HEK293T (cell line): ENCODE measurements at regions not wholly inside any gene's neighbourhood (a gene's known extent, or its start where the extent isn't known, plus 50 kb on each side); places are given as distances from the start of the nearest gene placed in this dataset.

Source experiments
- BHLHE40 ChIP-seq: fragments of 450-650 bp; IDR thresholded peaks from 2 replicates; pipeline ENCODE4 v1.6.1; 2016; ENCODE audit warnings: mild to moderate bottlenecking, moderate library complexity, borderline replicate concordance
- ELF4 ChIP-seq: fragments of 450-650 bp; IDR thresholded peaks from 2 replicates; pipeline ENCODE4 v1.6.1; 2017; ENCODE audit warnings: antibody characterized with exemption
- FOXA1 ChIP-seq: fragments of 450-650 bp; IDR thresholded peaks from 2 replicates; pipeline ENCODE4 v1.6.1; 2016; ENCODE audit warnings: mild to moderate bottlenecking
- FOXK2 ChIP-seq: fragments of 450-650 bp; IDR thresholded peaks from 2 replicates; pipeline ENCODE4 v1.6.1; 2016; ENCODE audit warnings: mild to moderate bottlenecking
- FOXM1 ChIP-seq: fragments of 450-650 bp; IDR thresholded peaks from 2 replicates; pipeline ENCODE4 v1.6.1; 2017; ENCODE audit warnings: mild to moderate bottlenecking, borderline replicate concordance
- L3MBTL2 ChIP-seq: fragments of 450-650 bp; conservative IDR thresholded peaks from 2 replicates; pipeline ENCODE4 v1.6.1; 2016; ENCODE audit warnings: mild to moderate bottlenecking
- LEF1 ChIP-seq: fragments of 450-650 bp; IDR thresholded peaks from 2 replicates; pipeline ENCODE4 v1.6.1; 2017; ENCODE audit warnings: mild to moderate bottlenecking, borderline replicate concordance
- PKNOX1 ChIP-seq: fragments of 450-650 bp; IDR thresholded peaks from 2 replicates; pipeline ENCODE4 v1.6.1; 2016
- SP1 ChIP-seq: fragments of 450-650 bp; IDR thresholded peaks from 2 replicates; pipeline ENCODE4 v1.6.1; 2017
- SUZ12 ChIP-seq: fragments of 450-650 bp; IDR thresholded peaks from 2 replicates; pipeline ENCODE4 v1.6.1; 2016; ENCODE audit warnings: mild to moderate bottlenecking
- TARDBP ChIP-seq: fragments of 450-650 bp; IDR thresholded peaks from 2 replicates; pipeline ENCODE4 v1.6.1; 2016
- ZNF384 ChIP-seq: fragments of 450-650 bp; IDR thresholded peaks from 2 replicates; pipeline ENCODE4 v1.6.1; 2016

GRCh38 chr9:111131211-111131610 is 92.9 kb upstream of the LPAR1 start:
- TF ChIP-seq FOXA1 (no peak), SUZ12 (no peak), BHLHE40 (no peak), TARDBP (no peak), L3MBTL2 (no peak), FOXM1 (no peak), SP1 (no peak), PKNOX1 (no peak), LEF1 (no peak), FOXK2 (no peak), ELF4 (no peak), ZNF384 (no peak)
